SJCRH30 (cell line): ENCODE measurements at regions not wholly inside any gene's neighbourhood (a gene's known extent, or its start where the extent isn't known, plus 50 kb on each side); places are given as distances from the start of the nearest gene placed in this dataset.
"Not testable (repeated sequence)": the region's sequence is repeated elsewhere in the genome, so short reads cannot be mapped to it uniquely, and the experiment has no call there.

Experiments used
- DNase-seq, 2 experiments: peaks; one replicate each; pipeline ENCODE4 v3.0.0-alpha.2; 2015 to 2020
- H3K27ac ChIP-seq: fragments of 250-450 bp; sonication (Bioruptor Pico); 2 replicates; pipeline ENCODE4 v1.5.1; 2020; ENCODE audit warnings: mild to moderate bottlenecking, moderate library complexity
- H3K27me3 ChIP-seq: fragments of 250-450 bp; sonication (Bioruptor Pico); 2 replicates; pipeline ENCODE4 v1.5.1; 2020; ENCODE audit warnings: mild to moderate bottlenecking, moderate library complexity
- H3K36me3 ChIP-seq: fragments of 250-450 bp; sonication (Bioruptor Pico); 2 replicates; pipeline ENCODE4 v1.5.1; 2020; ENCODE audit warnings: mild to moderate bottlenecking, moderate library complexity
- H3K4me1 ChIP-seq: fragments of 250-450 bp; sonication (Bioruptor Pico); 2 replicates; pipeline ENCODE4 v1.5.1; 2020; ENCODE audit warnings: mild to moderate bottlenecking, moderate library complexity
- H3K4me3 ChIP-seq: fragments of 250-450 bp; sonication (Bioruptor Pico); 2 replicates; pipeline ENCODE4 v1.5.1; 2020; ENCODE audit warnings: mild to moderate bottlenecking, moderate library complexity
- H3K9me3 ChIP-seq: fragments of 250-450 bp; sonication (Bioruptor Pico); replicated peaks from 2 replicates; pipeline ENCODE4 v1.5.1; 2020; ENCODE audit warnings: mild to moderate bottlenecking, moderate library complexity

GRCh38 chrX:113412106-113412505 lies 571.5 kb upstream of the AMOT start:
- Histone ChIP-seq H3K27ac (no peak overlapping the region), H3K9me3 (no peaks in the 10 kb centered on the region), H3K4me1 (no peaks in the 10 kb centered on the region), H3K36me3 (no peaks in the 10 kb centered on the region), H3K27me3 (no peaks in the 10 kb centered on the region), H3K4me3 (no peak overlapping the region)
- no peak for DNase-seq

- DNase-seq: no peak
Measured at GRCh38 chrX:113408843-113409242, 568.2 kb upstream of the AMOT start.

GRCh38 chrX:113400193-113400704 lies 559.6 kb upstream of the AMOT start:
- no peak overlapping the region for H3K4me3 ChIP-seq
- H3K36me3 ChIP-seq: no peaks in the 10 kb centered on the region
- DNase-seq: no peak
- H3K9me3 ChIP-seq: no peaks in the 10 kb centered on the region
- H3K4me1 ChIP-seq: no peaks in the 10 kb centered on the region
- H3K27me3 ChIP-seq: no peaks in the 10 kb centered on the region
- no peak overlapping the region for H3K27ac ChIP-seq

More at GRCh38 chrX:113408843-113409242, 568.2 kb upstream of the AMOT start:
- H3K27me3 ChIP-seq: no peaks in the 10 kb centered on the region
- no peaks in the 10 kb centered on the region for H3K9me3 ChIP-seq
- no peaks in the 10 kb centered on the region for H3K4me1 ChIP-seq
- no peak overlapping the region for H3K4me3 ChIP-seq
- H3K27ac ChIP-seq: no peak overlapping the region
- H3K36me3 ChIP-seq: no peaks in the 10 kb centered on the region

GRCh38 chrX:113399506-113400192 lies 559.0 kb upstream of the AMOT start:
- no peaks in the 10 kb centered on the region for H3K4me1 ChIP-seq
- no peak overlapping the region for H3K27ac ChIP-seq
- no peak for DNase-seq
- H3K9me3 ChIP-seq: no peaks in the 10 kb centered on the region
- H3K36me3 ChIP-seq: no peaks in the 10 kb centered on the region
- H3K27me3 ChIP-seq: no peaks in the 10 kb centered on the region
- no peak overlapping the region for H3K4me3 ChIP-seq

GRCh38 chrX:113392355-113392754 lies 551.7 kb upstream of the AMOT start:
- H3K9me3 ChIP-seq: no peaks in the 10 kb centered on the region
- no peaks in the 10 kb centered on the region for H3K4me1 ChIP-seq
- H3K27me3 ChIP-seq: no peaks in the 10 kb centered on the region
- H3K36me3 ChIP-seq: no peaks in the 10 kb centered on the region
- no peak overlapping the region for H3K27ac ChIP-seq
- DNase-seq: no peak
- no peak overlapping the region for H3K4me3 ChIP-seq

GRCh38 chrX:113391875-113392274 lies 551.2 kb upstream of the AMOT start:
- Histone ChIP-seq H3K27me3 (no peaks in the 10 kb centered on the region), H3K27ac (no peak overlapping the region), H3K4me1 (no peaks in the 10 kb centered on the region), H3K4me3 (no peak overlapping the region), H3K36me3 (no peaks in the 10 kb centered on the region), H3K9me3 (no peaks in the 10 kb centered on the region)
- DNase-seq: no peak

- DNase-seq: no peak
- Histone ChIP-seq H3K4me1 (no peaks in the 10 kb centered on the region), H3K4me3 (no peak overlapping the region), H3K9me3 (no peaks in the 10 kb centered on the region), H3K27me3 (no peaks in the 10 kb centered on the region), H3K27ac (no peak overlapping the region), H3K36me3 (no peaks in the 10 kb centered on the region)
Measured at GRCh38 chrX:113390531-113390930, 549.9 kb upstream of the AMOT start.

- DNase-seq: no peak
- Histone ChIP-seq H3K36me3 (no peaks in the 10 kb centered on the region), H3K9me3 (no peaks in the 10 kb centered on the region), H3K4me1 (no peaks in the 10 kb centered on the region), H3K27me3 (no peaks in the 10 kb centered on the region), H3K4me3 (no peak overlapping the region), H3K27ac (no peak overlapping the region)
Measured at GRCh38 chrX:113389846-113390245, 549.2 kb upstream of the AMOT start.

GRCh38 chrX:113384628-113385027 lies 544.0 kb upstream of the AMOT start:
- H3K9me3 ChIP-seq: no peaks in the 10 kb centered on the region
- H3K27me3 ChIP-seq: no peaks in the 10 kb centered on the region
- no peak overlapping the region for H3K4me3 ChIP-seq
- H3K36me3 ChIP-seq: no peaks in the 10 kb centered on the region
- no peak for DNase-seq
- no peak overlapping the region for H3K27ac ChIP-seq
- no peaks in the 10 kb centered on the region for H3K4me1 ChIP-seq

GRCh38 chrX:113373421-113373820 lies 532.8 kb upstream of the AMOT start:
- DNase-seq, H3K9me3 ChIP-seq, H3K4me1 ChIP-seq, H3K4me3 ChIP-seq, H3K27me3 ChIP-seq, H3K36me3 ChIP-seq, H3K27ac ChIP-seq: not testable (repeated sequence)

GRCh38 chrX:113370006-113370405 lies 529.4 kb upstream of the AMOT start:
- Histone ChIP-seq H3K4me1 (no peaks in the 10 kb centered on the region), H3K4me3 (no peak overlapping the region), H3K27ac (no peak overlapping the region), H3K27me3 (no peaks in the 10 kb centered on the region), H3K9me3 (no peaks in the 10 kb centered on the region), H3K36me3 (no peaks in the 10 kb centered on the region)
- no peak for DNase-seq

GRCh38 chrX:113369056-113369455 lies 528.4 kb upstream of the AMOT start:
- H3K27ac ChIP-seq: no peak overlapping the region
- H3K4me1 ChIP-seq: no peaks in the 10 kb centered on the region
- no peak for DNase-seq
- no peaks in the 10 kb centered on the region for H3K27me3 ChIP-seq
- H3K9me3 ChIP-seq: no peaks in the 10 kb centered on the region
- H3K36me3 ChIP-seq: no peaks in the 10 kb centered on the region
- no peak overlapping the region for H3K4me3 ChIP-seq

- Histone ChIP-seq H3K27me3 (no peaks in the 10 kb centered on the region), H3K36me3 (no peaks in the 10 kb centered on the region), H3K4me1 (no peaks in the 10 kb centered on the region), H3K9me3 (no peaks in the 10 kb centered on the region), H3K4me3 (no peak overlapping the region), H3K27ac (no peak overlapping the region)
- no peak for DNase-seq
Measured at GRCh38 chrX:113353134-113353533, 512.5 kb upstream of the AMOT start.

GRCh38 chrX:113330416-113330815 lies 489.8 kb upstream of the AMOT start:
- Histone ChIP-seq H3K4me3 (no peak overlapping the region), H3K27ac (no peak overlapping the region), H3K27me3 (no peaks in the 10 kb centered on the region), H3K36me3 (no peaks in the 10 kb centered on the region), H3K4me1 (no peaks in the 10 kb centered on the region), H3K9me3 (no peaks in the 10 kb centered on the region)
- no peak for DNase-seq

- Histone ChIP-seq H3K4me3 (no peak overlapping the region), H3K36me3 (no peaks in the 10 kb centered on the region), H3K4me1 (no peaks in the 10 kb centered on the region), H3K27me3 (no peaks in the 10 kb centered on the region), H3K27ac (no peak overlapping the region), H3K9me3 (no peaks in the 10 kb centered on the region)
- DNase-seq: no peak
Measured at GRCh38 chrX:113315927-113316326, 475.3 kb upstream of the AMOT start.

GRCh38 chrX:113305496-113305895 lies 464.9 kb upstream of the AMOT start:
- Histone ChIP-seq H3K4me3 (no peak overlapping the region), H3K9me3 (no peaks in the 10 kb centered on the region), H3K36me3 (no peaks in the 10 kb centered on the region), H3K27me3 (no peaks in the 10 kb centered on the region), H3K27ac (no peak overlapping the region), H3K4me1 (no peaks in the 10 kb centered on the region)
- no peak for DNase-seq
